LNCAP (cell line): ENCODE measurements at regions not wholly inside any gene's neighbourhood (a gene's known extent, or its start where the extent isn't known, plus 50 kb on each side); places are given as distances from the start of the nearest gene placed in this dataset.

Experiments
- CTCF ChIP-seq: fragments of 450-650 bp; IDR thresholded peaks from 2 replicates; pipeline ENCODE4 v1.5.1; 2017; ENCODE audit warnings: mild to moderate bottlenecking

GRCh38 chr2:37842732-37843440, 82.2 kb upstream of the RMDN2 start:
- no peak for TF ChIP-seq CTCF

GRCh38 chr2:37843556-37843955, 81.5 kb upstream of the RMDN2 start:
- no peak for TF ChIP-seq CTCF

- TF ChIP-seq CTCF: no peak
Measured at GRCh38 chr2:37846207-37846606, 78.9 kb upstream of the RMDN2 start.

GRCh38 chr2:37847792-37848191, 77.3 kb upstream of the RMDN2 start:
- no peak for TF ChIP-seq CTCF

- no peak for TF ChIP-seq CTCF
Measured at GRCh38 chr2:37848451-37848850, 76.6 kb upstream of the RMDN2 start.

GRCh38 chr2:37849911-37850310, 75.2 kb upstream of the RMDN2 start:
- no peak for TF ChIP-seq CTCF

- TF ChIP-seq CTCF: no peak
Measured at GRCh38 chr2:37851428-37851827, 73.7 kb upstream of the RMDN2 start.
